HepG2 (cell line): ENCODE measurements at regions not wholly inside any gene's neighbourhood (a gene's known extent, or its start where the extent isn't known, plus 50 kb on each side); places are given as distances from the start of the nearest gene placed in this dataset.

ENCODE experiments used
- ATAC-seq: fragments of 200-7000 bp; cut with Tn5 transposase; 3 replicates; pipeline ENCODE4 v1.9.1; 2020; ENCODE audit warnings: mild to moderate bottlenecking, moderate library complexity
- BruUV-seq: library from RNA; stranded (reverse); fragments of 400-500 nt; replicated peaks from 2 replicates; lab custom pipeline; 2021; lab: Mats Ljungman, UMichigan
- CTCF ChIA-PET: fragments of 300-600 bp; formaldehyde crosslinking; extraction: SDS; loops from one replicate; lab custom pipeline; 2021; ENCODE audit warnings: low total read pairs, inconsistent platforms, low intra/inter-chr PET ratio; lab: Yijun Ruan, JAX
- POLR2A ChIA-PET: fragments of 350-600 bp; sonication (Branson Sonifier 250); formaldehyde crosslinking; loops from one replicate; lab custom pipeline; 2020; ENCODE audit warnings: antibody characterized with exemption, inconsistent platforms; lab: Yijun Ruan, JAX
- DNase-seq: peaks from one replicate; pipeline ENCODE4 v3.0.0-alpha.2; 2015; ENCODE audit warnings: low spot score
- FAIRE-seq: peaks from 3 replicates; lab custom pipeline; 2011; peaks lifted over from hg19 to GRCh38; lab: Jason Lieb, UNC
- H2AFZ ChIP-seq: one replicate; pipeline ENCODE4 v1.6.1; 2011; ENCODE audit warnings: low read length, inconsistent platforms
- H3K27ac ChIP-seq: fragments of 300-600 bp; 3 replicates; pipeline ENCODE4 v1.8.0; 2011; ENCODE audit warnings: mixed run types, mild to moderate bottlenecking, mixed read lengths, low read length, inconsistent platforms; ENCODE audit not compliant: insufficient read depth; ENCODE audit errors: extremely low read length
- H3K27me3 ChIP-seq, 2 experiments: fragments of 200-600 bp in 1 of 2; 2 replicates in 1 of 2; 3 replicates in 1 of 2; pipeline versions ENCODE4 v1.6.0 to v1.8.0; 2011; ENCODE audit warnings: low read length in 2 of 2, mild to moderate bottlenecking in 2 of 2, moderate library complexity in 2 of 2, inconsistent platforms in 1 of 2; ENCODE audit not compliant: insufficient read depth in 2 of 2, control insufficient read depth in 1 of 2
- H3K36me3 ChIP-seq, 2 experiments: fragments of 200-600 bp in 1 of 2; replicated peaks in 1 of 2; 2 replicates in 1 of 2; 3 replicates in 1 of 2; pipeline versions ENCODE4 v1.5.1 to v1.8.0; 2011; ENCODE audit warnings: low read length in 2 of 2, inconsistent platforms in 1 of 2; ENCODE audit not compliant: insufficient read depth in 2 of 2, control insufficient read depth in 1 of 2
- H3K4me1 ChIP-seq: 2 replicates; pipeline ENCODE4 v1.5.1; 2012; ENCODE audit warnings: low read length, inconsistent platforms; ENCODE audit not compliant: insufficient read depth
- H3K4me2 ChIP-seq: 2 replicates; pipeline ENCODE4 v1.6.0; 2011; ENCODE audit warnings: low read depth, low read length, inconsistent platforms
- H3K4me3 ChIP-seq, 3 experiments: fragments of 200-600 bp in 1 of 3; sonication (generic), shearing (Covaris generic) in 1 of 3; replicated peaks in 1 of 3; 2 replicates each; pipeline ENCODE4 v1.5.1; 2011 to 2016; ENCODE audit warnings: low read length in 3 of 3, inconsistent platforms in 2 of 3, low read depth in 2 of 3, mild to moderate bottlenecking in 2 of 3, control low read depth in 1 of 3, mixed read lengths in 1 of 3; ENCODE audit not compliant: insufficient read depth in 1 of 3
- H3K79me2 ChIP-seq: one replicate; pipeline ENCODE4 v1.6.1; 2011; ENCODE audit warnings: low read length, inconsistent platforms; ENCODE audit not compliant: insufficient read depth
- H3K9ac ChIP-seq: 2 replicates; pipeline ENCODE4 v1.6.0; 2011; ENCODE audit warnings: mild to moderate bottlenecking, low read depth, low read length, inconsistent platforms; ENCODE audit not compliant: insufficient read depth
- H3K9me3 ChIP-seq: 2 replicates; pipeline ENCODE4 v1.5.1; 2012; ENCODE audit warnings: mild to moderate bottlenecking, low read length
- H4K20me1 ChIP-seq: 2 replicates; pipeline ENCODE4 v1.6.0; 2011; ENCODE audit warnings: inconsistent platforms, mild to moderate bottlenecking, low read length, moderate library complexity; ENCODE audit not compliant: insufficient read depth
- AKAP8 ChIP-seq: sonication (generic); formaldehyde crosslinking; IDR thresholded peaks from 2 replicates; pipeline ENCODE4 v1.5.1; 2020; ENCODE audit warnings: mild to moderate bottlenecking, missing genetic modification reagents
- ATRX ChIP-seq: sonication (generic); formaldehyde crosslinking; IDR thresholded peaks from 2 replicates; pipeline ENCODE4 v1.4.0; 2020; ENCODE audit warnings: missing genetic modification reagents, borderline replicate concordance
- GTF2F1 ChIP-seq: fragments of 150-350 bp; IDR thresholded peaks from 2 replicates; pipeline ENCODE4 v1.6.1; 2014; ENCODE audit warnings: low read length
- HNRNPLL ChIP-seq: fragments of 200-400 bp; formaldehyde crosslinking; IDR thresholded peaks from 2 replicates; pipeline ENCODE4 v1.6.1; 2017; ENCODE audit warnings: mild to moderate bottlenecking, low read depth, low read length; ENCODE audit not compliant: poor library complexity, severe bottlenecking
- MBD4 ChIP-seq: IDR thresholded peaks from 2 replicates; pipeline ENCODE4 v1.6.1; 2012; ENCODE audit warnings: low read length, inconsistent platforms, borderline replicate concordance
- MNT ChIP-seq: fragments of 450-650 bp; IDR thresholded peaks from 2 replicates; pipeline ENCODE4 v1.6.1; 2016
- NFIC ChIP-seq: IDR thresholded peaks from 2 replicates; pipeline ENCODE4 v1.6.1; 2012; ENCODE audit warnings: mild to moderate bottlenecking, low read length, inconsistent platforms
- SRF ChIP-seq: IDR thresholded peaks from 2 replicates; pipeline ENCODE4 v1.6.1; 2011; ENCODE audit warnings: mild to moderate bottlenecking, low read depth, low read length, moderate library complexity
- TFAP4 ChIP-seq: sonication (generic); IDR thresholded peaks from 2 replicates; pipeline ENCODE4 v1.6.1; 2016; ENCODE audit warnings: low read depth, borderline replicate concordance
- TP53 ChIP-seq: sonication (generic); formaldehyde crosslinking; conservative IDR thresholded peaks from 2 replicates; pipeline ENCODE4 v1.4.0; 2020; ENCODE audit warnings: missing genetic modification reagents
- ZBTB34 ChIP-seq: sonication (generic); formaldehyde crosslinking; IDR thresholded peaks from 2 replicates; pipeline ENCODE4 v1.8.0; 2022; ENCODE audit warnings: mild to moderate bottlenecking, missing genetic modification reagents
- ZKSCAN8 ChIP-seq: IDR thresholded peaks from 2 replicates; pipeline ENCODE4 v1.6.1; 2016; ENCODE audit warnings: borderline replicate concordance, missing genetic modification reagents, missing compliant biosample characterization
- ZNF12 ChIP-seq: sonication (generic); formaldehyde crosslinking; IDR thresholded peaks from 2 replicates; pipeline ENCODE4 v1.5.0; 2020; ENCODE audit warnings: missing genetic modification reagents
- ZNF605 ChIP-seq: sonication (generic); formaldehyde crosslinking; IDR thresholded peaks from 2 replicates; pipeline ENCODE4 v1.8.0; 2022; ENCODE audit warnings: mild to moderate bottlenecking, missing genetic modification reagents
- ZNF609 ChIP-seq: sonication (generic); formaldehyde crosslinking; IDR thresholded peaks from 2 replicates; pipeline ENCODE4 v1.4.0; 2020; ENCODE audit warnings: mild to moderate bottlenecking, missing genetic modification reagents, borderline replicate concordance
- ZNF747 ChIP-seq: sonication (generic); formaldehyde crosslinking; IDR thresholded peaks from 2 replicates; pipeline ENCODE4 v1.8.1; 2023; ENCODE audit warnings: missing genetic modification reagents, mild to moderate bottlenecking, borderline replicate concordance
- ZNF841 ChIP-seq: sonication (generic); formaldehyde crosslinking; IDR thresholded peaks from 2 replicates; pipeline ENCODE4 v1.8.1; 2023; ENCODE audit warnings: missing genetic modification reagents, borderline replicate concordance
- WGBS: methylation state at CpG from one replicate; pipeline ENCODE4 v1.1.6; 2017; ENCODE audit warnings: low lambda C conversion rate; 5-methylcytosine and 5-hydroxymethylcytosine counted together
- in situ Hi-C: cut with HindIII; loops from 2 replicates; pipeline ENCODE4 v1.10.0; 2017; ENCODE audit warnings: low pct_unique_long_range_greater_than_20kb; ENCODE audit not compliant: extremely low pct_ligation_motif_present
- intact Hi-C: fragments of 100-400 bp; cut with micrococcal nuclease; formaldehyde crosslinking; loops from one replicate; pipeline ENCODE4 v1.10.0; 2022; ENCODE audit not compliant: unreplicated experiment

- no peak overlapping the region for H3K27ac ChIP-seq
- H3K4me1 ChIP-seq: no peaks in the 10 kb centered on the region
- WGBS: 52% methylated on average over 5 of the region's 5 CpGs
- no peaks in the 10 kb centered on the region for H3K27me3 ChIP-seq
- ATAC-seq: no peak
- H3K4me2 ChIP-seq: no peak overlapping the region
- no peak overlapping the region for H2AFZ ChIP-seq
- H3K9me3 ChIP-seq: no peaks in the 10 kb centered on the region
- H3K36me3 ChIP-seq: no peaks in the 10 kb centered on the region
- no peak overlapping the region for H3K9ac ChIP-seq
- DNase-seq: no peak
- CTCF ChIA-PET: no interaction called here
- no peaks in the 10 kb centered on the region for H4K20me1 ChIP-seq
- H3K4me3 ChIP-seq: no peak overlapping the region
- POLR2A ChIA-PET: no interaction called here
- H3K79me2 ChIP-seq: no peaks in the 10 kb centered on the region
- intact Hi-C loops (no loop called here), in situ Hi-C loops (no loop called here)
- no TSS peak for BruUV-seq
- FAIRE-seq: no peak
- TF ChIP-seq TP53 (CRISPR knock-in tag): no peak
- TF ChIP-seq ATRX (CRISPR knock-in tag): no peak
- TF ChIP-seq ZKSCAN8: no peak
- no peak for TF ChIP-seq MNT
- no peak for TF ChIP-seq ZBTB34
- no peak for TF ChIP-seq AKAP8 (CRISPR knock-in tag)
- TF ChIP-seq GTF2F1: no peak
- TF ChIP-seq MBD4: no peak
- TF ChIP-seq ZNF747 (CRISPR knock-in tag): no peak
- TF ChIP-seq SRF: no peak
- no peak for TF ChIP-seq ZNF12 (CRISPR knock-in tag)
- no peak for TF ChIP-seq NFIC
- no peak for TF ChIP-seq ZNF605 (CRISPR knock-in tag)
- no peak for TF ChIP-seq ZNF609
- TF ChIP-seq HNRNPLL: no peak
- TF ChIP-seq TFAP4: no peak
- no peak for TF ChIP-seq ZNF841 (CRISPR knock-in tag)
Observed at GRCh38 chr16:79914961-79915720, 314.6 kb upstream of the MAF start.
